DOHH2 (cell line): ENCODE measurements at regions not wholly inside any gene's neighbourhood (a gene's known extent, or its start where the extent isn't known, plus 50 kb on each side); places are given as distances from the start of the nearest gene placed in this dataset.

Experiments
- H3F3A ChIP-seq: fragments of 200-600 bp; sonication (generic), shearing (Covaris generic); 2 replicates; pipeline ENCODE4 v1.6.0; 2016; ENCODE audit warnings: antibody characterized with exemption, mild to moderate bottlenecking; ENCODE audit not compliant: control insufficient read depth, insufficient read depth
- H3K27ac ChIP-seq: fragments of 200-600 bp; sonication (generic); 2 replicates; pipeline ENCODE4 v1.5.1; 2014; ENCODE audit warnings: low read depth, mild to moderate bottlenecking, low read length, moderate library complexity
- H3K27me3 ChIP-seq: fragments of 200-600 bp; sonication (generic); 2 replicates; pipeline ENCODE4 v1.6.1; 2014; ENCODE audit warnings: mild to moderate bottlenecking, low read length, mixed read lengths; ENCODE audit not compliant: control insufficient read depth
- H3K36me3 ChIP-seq: fragments of 200-600 bp; sonication (generic); 2 replicates; pipeline ENCODE4 v1.6.1; 2014; ENCODE audit warnings: mild to moderate bottlenecking, low read length, moderate library complexity, mixed read lengths; ENCODE audit not compliant: control insufficient read depth
- H3K4me1 ChIP-seq: fragments of 200-600 bp; sonication (generic); 2 replicates; pipeline ENCODE4 v1.6.1; 2014; ENCODE audit warnings: mild to moderate bottlenecking, low read length, mixed read lengths; ENCODE audit not compliant: control insufficient read depth
- H3K4me2 ChIP-seq: fragments of 200-600 bp; sonication (generic); 2 replicates; pipeline ENCODE4 v1.6.0; 2014; ENCODE audit warnings: mild to moderate bottlenecking, low read length, moderate library complexity
- H3K4me3 ChIP-seq: fragments of 200-600 bp; sonication (generic); 2 replicates; pipeline ENCODE4 v1.5.1; 2014; ENCODE audit warnings: mild to moderate bottlenecking, low read length, mixed read lengths
- H3K79me2 ChIP-seq: fragments of 200-600 bp; sonication (generic); 2 replicates; pipeline ENCODE4 v1.6.1; 2014; ENCODE audit warnings: mild to moderate bottlenecking, low read length, mixed read lengths; ENCODE audit not compliant: control insufficient read depth
- H3K9me2 ChIP-seq: fragments of 200-600 bp; sonication (generic); replicated peaks from 2 replicates; pipeline ENCODE4 v1.6.1; 2014; ENCODE audit warnings: mild to moderate bottlenecking, low read length, mixed read lengths; ENCODE audit not compliant: control insufficient read depth
- H3K9me3 ChIP-seq: fragments of 200-600 bp; sonication (generic); 2 replicates; pipeline ENCODE4 v1.6.1; 2014; ENCODE audit warnings: antibody characterized with exemption, low read length, mixed read lengths; ENCODE audit not compliant: control insufficient read depth, insufficient read depth
- H4K20me1 ChIP-seq: fragments of 200-600 bp; sonication (generic); 2 replicates; pipeline ENCODE4 v1.6.0; 2014; ENCODE audit warnings: low read depth, mild to moderate bottlenecking, antibody characterized with exemption, low read length, moderate library complexity; ENCODE audit not compliant: control insufficient read depth, insufficient read depth
- CTCF ChIP-seq: fragments of 200-600 bp; sonication (generic); IDR thresholded peaks from one replicate; pipeline ENCODE4 v1.5.1; 2014; ENCODE audit warnings: antibody characterized with exemption, mild to moderate bottlenecking, low read depth, low read length; ENCODE audit not compliant: poor library complexity, severe bottlenecking
- EZH2phosphoT487 ChIP-seq: fragments of 200-600 bp; sonication (generic); IDR thresholded peaks from 2 replicates; pipeline ENCODE4 v1.6.1; 2017; ENCODE audit warnings: borderline replicate concordance, mild to moderate bottlenecking, antibody characterized with exemption, low read length, moderate library complexity, mixed read lengths

GRCh38 chr3:127068871-127069270 is 86.0 kb downstream of the PLXNA1 start:
- no peak overlapping the region for H3K27ac ChIP-seq
- no peak overlapping the region for H3K4me2 ChIP-seq
- H3K4me1 ChIP-seq = peaks cover 8% of the 10 kb centered on the region
- no peaks in the 10 kb centered on the region for H3K9me2 ChIP-seq
- H3K9me3 ChIP-seq = no peaks in the 10 kb centered on the region
- no peaks in the 10 kb centered on the region for H4K20me1 ChIP-seq
- TF ChIP-seq EZH2phosphoT487 (no peak), CTCF (no peak)
- H3K36me3 ChIP-seq = no peaks in the 10 kb centered on the region
- peaks cover 34% of the 10 kb centered on the region for H3K27me3 ChIP-seq
- peaks cover under 1% of the 10 kb centered on the region; the same call in 1 of the 2 replicates for H3F3A ChIP-seq
- H3K4me3 ChIP-seq = no peak overlapping the region
- no peaks in the 10 kb centered on the region for H3K79me2 ChIP-seq

GRCh38 chr3:127069814-127070440 is 87.0 kb downstream of the PLXNA1 start:
- Histone ChIP-seq H3K9me2 (no peaks in the 10 kb centered on the region), H3K36me3 (no peaks in the 10 kb centered on the region), H3K9me3 (no peaks in the 10 kb centered on the region), H3F3A (peaks cover 8% of the 10 kb centered on the region), H3K4me1 (peaks cover 19% of the 10 kb centered on the region), H3K79me2 (no peaks in the 10 kb centered on the region), H4K20me1 (peaks cover 6% of the 10 kb centered on the region; the same call in 1 of the 2 replicates), H3K4me2 (no peak overlapping the region), H3K27me3 (peaks cover 31% of the 10 kb centered on the region), H3K27ac (no peak overlapping the region), H3K4me3 (no peak overlapping the region)
- TF ChIP-seq CTCF (no peak), EZH2phosphoT487 (no peak)

- no peaks in the 10 kb centered on the region for H3K79me2 ChIP-seq
- no peaks in the 10 kb centered on the region for H3K9me3 ChIP-seq
- no peak overlapping the region for H3K27ac ChIP-seq
- no peaks in the 10 kb centered on the region for H3K36me3 ChIP-seq
- peaks cover 29% of the 10 kb centered on the region for H3K27me3 ChIP-seq
- H3K4me3 ChIP-seq = no peak overlapping the region
- TF ChIP-seq EZH2phosphoT487 (no peak), CTCF (no peak)
- H3K4me1 ChIP-seq = peaks cover 28% of the 10 kb centered on the region
- peaks cover 12% of the 10 kb centered on the region for H3F3A ChIP-seq
- no peak overlapping the region for H3K4me2 ChIP-seq
- H3K9me2 ChIP-seq = no peaks in the 10 kb centered on the region
- H4K20me1 ChIP-seq = peaks cover 6% of the 10 kb centered on the region; the same call in 1 of the 2 replicates
These were observed 87.9 kb downstream of the PLXNA1 start for GRCh38 chr3:127070776-127071175.
